NCI-H345 (cell line): ENCODE measurements at regions not wholly inside any gene's neighbourhood (a gene's known extent, or its start where the extent isn't known, plus 50 kb on each side); places are given as distances from the start of the nearest gene placed in this dataset.
"Not testable (repeated sequence)": the region's sequence is repeated elsewhere in the genome, so short reads cannot be mapped to it uniquely, and the experiment has no call there.

Source experiments
- DNase-seq: peaks from one replicate; lab custom pipeline; 2025; lab: John Stamatoyannopoulos, UW

DNA sequence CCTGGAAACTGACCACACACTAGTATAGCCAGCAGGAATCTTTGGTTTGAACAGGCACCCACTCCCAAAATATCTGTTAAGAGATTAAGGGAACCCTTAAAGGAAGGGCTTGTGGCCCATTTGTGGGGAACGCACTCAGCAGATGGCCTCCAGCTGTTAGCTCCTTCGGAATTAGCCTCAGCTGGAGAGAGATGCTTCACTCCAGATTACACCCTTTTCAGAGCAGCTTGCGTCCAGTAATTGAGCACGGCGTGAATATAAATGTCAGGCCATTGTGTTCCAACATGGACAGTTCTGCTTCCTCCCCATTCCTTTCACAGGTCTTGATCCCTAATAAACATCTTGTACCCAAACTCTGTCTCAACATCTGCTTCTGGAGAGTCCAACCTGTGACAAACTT, 397.8 kb downstream of the SEC23A start:
- DNase-seq = no peak

DNA sequence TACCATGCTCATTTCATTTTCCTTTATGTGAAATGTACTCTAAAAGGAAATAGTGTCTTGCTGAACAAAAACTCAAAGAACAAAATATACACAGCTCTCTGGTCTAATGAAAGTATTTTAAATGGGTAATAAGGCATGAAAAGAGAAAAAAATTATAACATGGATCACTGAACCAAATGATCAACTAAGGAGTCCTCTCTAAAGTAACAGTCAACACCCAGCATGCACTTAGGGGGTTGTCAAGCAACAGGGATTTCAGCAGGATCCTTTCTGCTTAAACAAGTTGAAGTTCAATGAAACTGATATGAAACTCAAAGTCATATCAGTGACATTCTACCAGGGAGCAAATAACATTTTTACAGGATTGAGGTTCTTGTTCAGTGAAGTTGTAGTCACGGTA, 398.8 kb downstream of the SEC23A start:
- no peak for DNase-seq

DNA sequence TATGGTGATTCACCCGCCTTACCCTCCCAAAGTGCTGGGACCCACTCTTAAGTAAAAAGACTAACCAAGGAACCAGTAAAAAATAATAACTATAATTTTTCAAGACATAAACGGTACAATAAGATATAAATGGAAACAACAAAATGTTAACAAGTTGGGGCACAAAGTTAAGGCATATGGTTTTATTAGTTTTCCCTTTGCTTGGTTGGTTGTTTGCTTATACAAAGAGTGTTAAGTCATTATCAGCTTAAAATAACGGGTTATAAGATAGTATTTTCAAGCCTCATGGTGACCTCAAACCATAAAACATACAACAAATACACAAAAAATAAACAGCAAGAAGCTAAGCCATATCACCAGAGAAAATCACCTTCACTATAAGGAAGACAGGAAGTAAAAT, 406.1 kb downstream of the SEC23A start:
- no peak for DNase-seq

GRCh38 chr14:38693423-38693822, 409.6 kb downstream of the SEC23A start:
- no peak for DNase-seq

DNA sequence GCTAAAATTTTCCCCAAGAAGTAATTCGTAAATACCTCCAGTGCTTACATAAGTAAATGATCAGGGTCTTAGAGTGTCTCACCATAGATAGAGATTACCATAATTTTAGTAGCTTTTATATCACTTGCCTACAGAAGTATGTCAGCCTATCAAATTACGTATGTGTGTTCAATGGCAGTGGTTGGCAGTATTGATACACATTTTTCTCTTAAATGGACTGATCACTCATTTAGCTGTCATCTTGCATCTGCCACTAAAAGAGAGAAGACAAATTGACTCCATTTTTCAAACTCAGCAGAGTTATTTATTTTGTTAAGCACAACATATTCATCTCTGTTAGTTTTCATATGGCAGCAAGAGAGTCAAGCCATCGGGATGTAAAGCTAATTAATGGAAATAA, 413.1 kb upstream of the CLEC14A start:
- no peak for DNase-seq

DNA sequence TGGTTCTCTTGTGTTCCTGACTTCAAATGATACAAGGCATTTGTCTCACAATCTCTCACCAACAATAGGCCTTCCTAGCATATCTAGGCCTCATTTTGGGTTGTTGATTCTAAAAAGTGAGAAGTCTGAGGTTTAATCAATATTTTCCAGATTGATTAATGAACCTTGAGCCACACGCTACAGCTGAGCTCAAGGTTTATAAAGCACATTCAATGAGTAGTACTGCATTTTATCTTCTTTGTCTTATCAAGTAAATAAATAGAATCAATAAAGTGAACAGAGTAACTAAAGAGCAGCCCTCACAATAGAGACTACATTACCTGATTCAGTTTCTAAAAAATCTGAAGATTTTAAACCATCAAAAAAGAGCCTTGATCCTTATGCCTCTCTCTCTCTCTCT, 407.5 kb upstream of the CLEC14A start:
- no peak for DNase-seq

- DNase-seq = no peak
Observed at GRCh38 chr14:38662781-38663180, 406.9 kb upstream of the CLEC14A start.

GRCh38 chr14:38646391-38646790, 390.5 kb upstream of the CLEC14A start:
- DNase-seq = no peak

- DNase-seq = not testable (repeated sequence)
Observed at GRCh38 chr14:38634913-38635312, 379.0 kb upstream of the CLEC14A start.

GRCh38 chr14:38629412-38629811, 373.5 kb upstream of the CLEC14A start:
- no peak for DNase-seq

GRCh38 chr14:38627163-38627562, 371.3 kb upstream of the CLEC14A start:
- DNase-seq = no peak

GRCh38 chr14:38623661-38624060, 367.8 kb upstream of the CLEC14A start:
- DNase-seq = no peak

GRCh38 chr14:38618514-38618913, 362.6 kb upstream of the CLEC14A start:
- DNase-seq = no peak

- peak; percentile 89 for DNase-seq
Observed at GRCh38 chr14:38616959-38617358, 361.1 kb upstream of the CLEC14A start.

GRCh38 chr14:38611928-38612327, 356.0 kb upstream of the CLEC14A start:
- DNase-seq = no peak

- no peak for DNase-seq
Observed at GRCh38 chr14:38608244-38608643, 352.4 kb upstream of the CLEC14A start.

GRCh38 chr14:38605193-38606114, 349.6 kb upstream of the CLEC14A start:
- no peak for DNase-seq

DNA sequence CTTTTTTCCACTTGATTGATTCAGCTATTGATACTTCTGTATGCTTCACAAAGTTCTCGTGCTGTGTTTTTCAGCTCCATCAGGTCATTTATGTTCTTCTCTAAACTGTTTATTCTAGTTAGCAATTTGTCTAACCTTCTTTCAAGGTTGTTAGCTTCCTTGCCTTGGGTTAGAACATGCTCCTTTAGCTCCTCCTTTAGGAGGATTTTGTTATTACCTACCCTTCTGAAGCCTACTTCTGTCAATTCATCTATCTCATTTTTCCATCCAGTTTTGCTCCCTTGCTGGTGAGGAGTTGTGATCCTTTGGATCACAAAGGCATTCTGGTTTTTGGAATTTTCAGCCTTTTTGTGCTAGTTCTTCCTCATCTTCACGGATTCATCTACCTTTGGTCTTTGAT, 344.7 kb upstream of the CLEC14A start:
- DNase-seq = not testable (repeated sequence)

GRCh38 chr14:38593476-38593875, 337.6 kb upstream of the CLEC14A start:
- no peak for DNase-seq

GRCh38 chr14:38592764-38593442, 337.0 kb upstream of the CLEC14A start:
- no peak for DNase-seq

- DNase-seq = no peak
Observed at GRCh38 chr14:38589747-38590350, 334.0 kb upstream of the CLEC14A start.

DNA sequence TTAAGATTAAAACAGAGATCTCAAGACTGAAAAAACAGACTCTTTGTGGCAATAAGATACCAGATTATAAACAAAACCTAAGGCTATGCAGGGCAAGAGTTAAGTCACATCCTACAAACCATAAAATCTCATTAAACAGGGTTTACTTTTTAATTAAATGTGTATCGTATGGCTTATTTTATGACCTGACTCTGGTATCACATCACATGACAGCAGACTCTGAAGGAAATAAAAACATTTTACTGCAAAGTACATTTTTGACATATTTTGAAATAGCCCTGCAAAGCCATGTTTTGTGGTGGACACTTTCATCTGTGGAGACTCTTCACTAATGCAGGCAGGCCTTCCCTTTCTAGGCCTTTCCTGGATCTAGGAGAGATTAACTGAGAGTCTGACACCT, 327.6 kb upstream of the CLEC14A start:
- no peak for DNase-seq

GRCh38 chr14:38578278-38578681, 322.4 kb upstream of the CLEC14A start:
- DNase-seq = no peak
